ENCODE measurements at regions not wholly inside any gene's neighbourhood (a gene's known extent, or its start where the extent isn't known, plus 50 kb on each side); places are given as distances from the start of the nearest gene placed in this dataset.

GRCh38 chr7:109049366-109049765, 479.7 kb downstream of the DNAJB9 start:
- Histone ChIP-seq H3K9ac (ENCODE audit: low read depth in 1 of 2, low read length in 2 of 2) (no peak overlapping the region), H3K4me1 (ENCODE audit: control insufficient read depth in 4 of 4, insufficient read depth in 4 of 4, low read length in 3 of 4) (no peaks in the 10 kb centered on the region), H3K27me3 (ENCODE audit: control insufficient read depth in 4 of 4, insufficient read depth in 4 of 4, low read length in 3 of 4) (peaks cover 0 to 2% (median 0%) of the 10 kb centered on the region in 4 donors), H3K9me3 (ENCODE audit: control insufficient read depth in 4 of 4, low read length in 3 of 4) (no peaks in the 10 kb centered on the region), H3K27ac (ENCODE audit: low read depth in 1 of 2, low read length in 2 of 2) (no peak overlapping the region), H3K4me3 (ENCODE audit: low read depth in 1 of 3, low read length in 3 of 3) (no peak overlapping the region), H3K36me3 (ENCODE audit: control insufficient read depth in 4 of 4, insufficient read depth in 3 of 4, low read depth in 1 of 4, low read length in 3 of 4) (no peaks in the 10 kb centered on the region)
- WGBS, result 84% methylated on average over 2 of the region's 2 CpGs
- TF ChIP-seq HNF4G (IDR thresholded peaks at IDR 0.05) (no peak), JUND (IDR thresholded peaks at IDR 0.05) (no peak), RAD21 (IDR thresholded peaks at IDR 0.05) (no peak), FOXA2 (IDR thresholded peaks at IDR 0.05) (no peak), GABPA (IDR thresholded peaks at IDR 0.05 in 1 of 2, conservative IDR thresholded peaks at IDR 0.05 in 1 of 2) (no peak), FOXA1 (IDR thresholded peaks at IDR 0.05) (no peak), REST (IDR thresholded peaks at IDR 0.05) (no peak), RXRA (IDR thresholded peaks at IDR 0.05) (no peak), TAF1 (conservative IDR thresholded peaks at IDR 0.05) (no peak), EGR1 (IDR thresholded peaks at IDR 0.05; ENCODE audit: low read depth in 2 of 2) (no peak)
- TF ChIP-seq, protein P1, sequence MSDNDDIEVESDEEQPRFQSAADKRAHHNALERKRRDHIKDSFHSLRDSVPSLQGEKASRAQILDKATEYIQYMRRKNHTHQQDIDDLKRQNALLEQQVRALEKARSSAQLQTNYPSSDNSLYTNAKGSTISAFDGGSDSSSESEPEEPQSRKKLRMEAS (IDR thresholded peaks at IDR 0.05), result no peak
- TF ChIP-seq, protein P2, sequence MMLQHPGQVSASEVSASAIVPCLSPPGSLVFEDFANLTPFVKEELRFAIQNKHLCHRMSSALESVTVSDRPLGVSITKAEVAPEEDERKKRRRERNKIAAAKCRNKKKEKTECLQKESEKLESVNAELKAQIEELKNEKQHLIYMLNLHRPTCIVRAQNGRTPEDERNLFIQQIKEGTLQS (IDR thresholded peaks at IDR 0.05), result no peak
- DNase-seq (ENCODE audit: low spot score), result no peak

DNA sequence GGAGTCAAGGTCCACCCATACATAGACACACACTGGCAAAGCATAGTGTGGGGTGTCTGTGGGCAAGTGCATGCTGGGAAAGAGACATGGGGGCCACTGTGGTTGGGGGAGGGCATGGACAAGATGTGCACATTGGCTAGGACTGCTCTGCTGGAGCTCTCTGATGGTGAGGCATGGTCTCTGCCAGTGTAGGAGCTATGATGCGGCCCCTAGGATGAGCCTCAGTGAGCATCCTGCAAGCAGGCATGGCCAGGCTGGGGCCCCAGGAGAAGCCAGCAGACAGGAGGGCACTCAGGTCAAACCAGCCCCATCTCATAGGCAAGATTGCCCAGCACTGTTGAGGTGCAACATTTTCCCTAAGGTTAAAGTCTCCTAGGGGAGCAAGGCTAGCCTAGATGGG, 489.4 kb downstream of the DNAJB9 start:
- Histone ChIP-seq H3K4me3 (ENCODE audit: low read depth in 1 of 3, low read length in 3 of 3) (no peak overlapping the region), H3K27ac (ENCODE audit: low read depth in 1 of 2, low read length in 2 of 2) (no peak overlapping the region), H3K36me3 (ENCODE audit: control insufficient read depth in 4 of 4, insufficient read depth in 3 of 4, low read depth in 1 of 4, low read length in 3 of 4) (no peaks in the 10 kb centered on the region), H3K9me3 (ENCODE audit: control insufficient read depth in 4 of 4, low read length in 3 of 4) (no peaks in the 10 kb centered on the region), H3K9ac (ENCODE audit: low read depth in 1 of 2, low read length in 2 of 2) (no peak overlapping the region), H3K4me1 (ENCODE audit: control insufficient read depth in 4 of 4, insufficient read depth in 4 of 4, low read length in 3 of 4) (no peaks in the 10 kb centered on the region), H3K27me3 (ENCODE audit: control insufficient read depth in 4 of 4, insufficient read depth in 4 of 4, low read length in 3 of 4) (no peaks in the 10 kb centered on the region)
- no peak for DNase-seq (ENCODE audit: low spot score)
- WGBS, result 95% methylated on average over 1 of the region's 1 CpG
- no peak for TF ChIP-seq FOXA1 (IDR thresholded peaks at IDR 0.05)
- no peak for TF ChIP-seq GABPA (IDR thresholded peaks at IDR 0.05 in 1 of 2, conservative IDR thresholded peaks at IDR 0.05 in 1 of 2)
- TF ChIP-seq, protein P2 (IDR thresholded peaks at IDR 0.05), result no peak
- TF ChIP-seq RAD21 (IDR thresholded peaks at IDR 0.05), result no peak
- no peak for TF ChIP-seq FOXA2 (IDR thresholded peaks at IDR 0.05)
- TF ChIP-seq JUND (IDR thresholded peaks at IDR 0.05), result no peak
- TF ChIP-seq REST (IDR thresholded peaks at IDR 0.05), result no peak
- no peak for TF ChIP-seq SP1 (IDR thresholded peaks at IDR 0.05)
- TF ChIP-seq TAF1 (conservative IDR thresholded peaks at IDR 0.05), result no peak
- TF ChIP-seq YY1 (IDR thresholded peaks at IDR 0.05), result no peak
- TF ChIP-seq, protein P3, sequence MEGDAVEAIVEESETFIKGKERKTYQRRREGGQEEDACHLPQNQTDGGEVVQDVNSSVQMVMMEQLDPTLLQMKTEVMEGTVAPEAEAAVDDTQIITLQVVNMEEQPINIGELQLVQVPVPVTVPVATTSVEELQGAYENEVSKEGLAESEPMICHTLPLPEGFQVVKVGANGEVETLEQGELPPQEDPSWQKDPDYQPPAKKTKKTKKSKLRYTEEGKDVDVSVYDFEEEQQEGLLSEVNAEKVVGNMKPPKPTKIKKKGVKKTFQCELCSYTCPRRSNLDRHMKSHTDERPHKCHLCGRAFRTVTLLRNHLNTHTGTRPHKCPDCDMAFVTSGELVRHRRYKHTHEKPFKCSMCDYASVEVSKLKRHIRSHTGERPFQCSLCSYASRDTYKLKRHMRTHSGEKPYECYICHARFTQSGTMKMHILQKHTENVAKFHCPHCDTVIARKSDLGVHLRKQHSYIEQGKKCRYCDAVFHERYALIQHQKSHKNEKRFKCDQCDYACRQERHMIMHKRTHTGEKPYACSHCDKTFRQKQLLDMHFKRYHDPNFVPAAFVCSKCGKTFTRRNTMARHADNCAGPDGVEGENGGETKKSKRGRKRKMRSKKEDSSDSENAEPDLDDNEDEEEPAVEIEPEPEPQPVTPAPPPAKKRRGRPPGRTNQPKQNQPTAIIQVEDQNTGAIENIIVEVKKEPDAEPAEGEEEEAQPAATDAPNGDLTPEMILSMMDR (IDR thresholded peaks at IDR 0.05; ENCODE audit: low read depth, low read length, missing input control), result no peak
- no peak for TF ChIP-seq HNF4A (conservative IDR thresholded peaks at IDR 0.05)
- TF ChIP-seq HNF4G (IDR thresholded peaks at IDR 0.05), result no peak
- TF ChIP-seq, protein P4, sequence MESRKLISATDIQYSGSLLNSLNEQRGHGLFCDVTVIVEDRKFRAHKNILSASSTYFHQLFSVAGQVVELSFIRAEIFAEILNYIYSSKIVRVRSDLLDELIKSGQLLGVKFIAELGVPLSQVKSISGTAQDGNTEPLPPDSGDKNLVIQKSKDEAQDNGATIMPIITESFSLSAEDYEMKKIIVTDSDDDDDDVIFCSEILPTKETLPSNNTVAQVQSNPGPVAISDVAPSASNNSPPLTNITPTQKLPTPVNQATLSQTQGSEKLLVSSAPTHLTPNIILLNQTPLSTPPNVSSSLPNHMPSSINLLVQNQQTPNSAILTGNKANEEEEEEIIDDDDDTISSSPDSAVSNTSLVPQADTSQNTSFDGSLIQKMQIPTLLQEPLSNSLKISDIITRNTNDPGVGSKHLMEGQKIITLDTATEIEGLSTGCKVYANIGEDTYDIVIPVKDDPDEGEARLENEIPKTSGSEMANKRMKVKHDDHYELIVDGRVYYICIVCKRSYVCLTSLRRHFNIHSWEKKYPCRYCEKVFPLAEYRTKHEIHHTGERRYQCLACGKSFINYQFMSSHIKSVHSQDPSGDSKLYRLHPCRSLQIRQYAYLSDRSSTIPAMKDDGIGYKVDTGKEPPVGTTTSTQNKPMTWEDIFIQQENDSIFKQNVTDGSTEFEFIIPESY (IDR thresholded peaks at IDR 0.05), result no peak

Measured in liver (tissue), 8 donors.